GM06990 (cell line): ENCODE measurements at regions not wholly inside any gene's neighbourhood (a gene's known extent, or its start where the extent isn't known, plus 50 kb on each side); places are given as distances from the start of the nearest gene placed in this dataset.

Experiments
- DNase-seq: peaks from one replicate; pipeline ENCODE4 v3.0.0-alpha.2; 2011; ENCODE audit not compliant: insufficient read length; ENCODE audit errors: extremely low read depth
- H3K27me3 ChIP-seq: replicated peaks from 2 replicates; pipeline ENCODE4 v1.6.0; 2011; ENCODE audit warnings: low read length; ENCODE audit not compliant: control insufficient read depth, insufficient read depth
- H3K36me3 ChIP-seq: 2 replicates; pipeline ENCODE4 v1.5.1; 2011; ENCODE audit warnings: low read length; ENCODE audit not compliant: control insufficient read depth, insufficient read depth
- H3K4me3 ChIP-seq: replicated peaks from 2 replicates; pipeline ENCODE4 v1.5.1; 2011; ENCODE audit warnings: low read depth, mild to moderate bottlenecking, control low read depth, low read length
- CTCF ChIP-seq: IDR thresholded peaks from 2 replicates; pipeline ENCODE4 v1.5.1; 2011; ENCODE audit warnings: low read length, control low read depth, mild to moderate bottlenecking, inconsistent platforms; ENCODE audit not compliant: insufficient read depth, poor library complexity, severe bottlenecking

- no peak for DNase-seq
- Histone ChIP-seq H3K36me3 (no peaks in the 10 kb centered on the region), H3K4me3 (no peak overlapping the region), H3K27me3 (no peaks in the 10 kb centered on the region)
- TF ChIP-seq CTCF, result no peak
Observed at GRCh38 chr18:78562531-78562961, 417.1 kb upstream of the SALL3 start.

GRCh38 chr18:78563110-78563509, 416.5 kb upstream of the SALL3 start:
- no peak overlapping the region for H3K4me3 ChIP-seq
- no peak for DNase-seq
- no peaks in the 10 kb centered on the region for H3K36me3 ChIP-seq
- H3K27me3 ChIP-seq, result no peaks in the 10 kb centered on the region
- TF ChIP-seq CTCF, result no peak

- Histone ChIP-seq H3K36me3 (no peaks in the 10 kb centered on the region), H3K27me3 (no peaks in the 10 kb centered on the region), H3K4me3 (no peak overlapping the region)
- TF ChIP-seq CTCF, result no peak
- no peak for DNase-seq
Observed at GRCh38 chr18:78564030-78564429, 415.6 kb upstream of the SALL3 start.

GRCh38 chr18:78564518-78564917, 415.1 kb upstream of the SALL3 start:
- no peak for DNase-seq
- no peaks in the 10 kb centered on the region for H3K36me3 ChIP-seq
- no peak for TF ChIP-seq CTCF

GRCh38 chr18:78565240-78565639, 414.4 kb upstream of the SALL3 start:
- no peaks in the 10 kb centered on the region for H3K27me3 ChIP-seq
- no peaks in the 10 kb centered on the region for H3K36me3 ChIP-seq
- H3K4me3 ChIP-seq, result no peak overlapping the region
- no peak for DNase-seq
- TF ChIP-seq CTCF, result no peak

More at GRCh38 chr18:78564518-78564917, 415.1 kb upstream of the SALL3 start:
- no peaks in the 10 kb centered on the region for H3K27me3 ChIP-seq
- no peak overlapping the region for H3K4me3 ChIP-seq

GRCh38 chr18:78566065-78566464, 413.6 kb upstream of the SALL3 start:
- TF ChIP-seq CTCF, result no peak
- H3K27me3 ChIP-seq, result no peaks in the 10 kb centered on the region
- no peaks in the 10 kb centered on the region for H3K36me3 ChIP-seq
- no peak for DNase-seq
- H3K4me3 ChIP-seq, result no peak overlapping the region
